HepG2 (cell line): ENCODE measurements at regions not wholly inside any gene's neighbourhood (a gene's known extent, or its start where the extent isn't known, plus 50 kb on each side); places are given as distances from the start of the nearest gene placed in this dataset.

ENCODE experiments used
- CREB1 ChIP-seq, 2 experiments: fragments of 450-650 bp in 1 of 2; IDR thresholded peaks; 2 replicates each; pipeline ENCODE4 v1.6.1; 2016 to 2017; ENCODE audit warnings: control low read depth in 1 of 2, mild to moderate bottlenecking in 1 of 2, missing compliant biosample characterization in 1 of 2, missing genetic modification characterization in 1 of 2
- ZNF263 ChIP-seq: sonication (generic); formaldehyde crosslinking; IDR thresholded peaks from 2 replicates; pipeline ENCODE4 v1.4.0; 2020; ENCODE audit warnings: missing genetic modification reagents

DNA sequence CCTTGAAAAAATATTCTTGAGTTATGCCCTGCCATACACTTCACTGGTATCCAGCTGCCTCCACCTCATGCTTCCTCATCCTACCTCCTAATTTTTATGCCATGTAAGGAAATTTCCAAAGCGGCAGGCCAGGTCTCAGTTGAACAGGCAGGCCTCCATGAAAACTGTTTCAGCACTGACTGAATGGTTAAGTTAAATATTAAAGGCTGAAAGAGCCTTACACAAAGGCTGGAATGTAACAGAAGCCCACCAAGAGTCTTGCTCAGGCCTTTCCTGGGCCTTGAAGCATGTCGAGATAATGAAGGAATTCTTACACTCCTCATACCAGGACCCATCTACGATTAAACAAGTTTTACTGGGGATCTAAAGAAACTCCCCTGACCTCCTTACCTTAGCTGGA, 359.6 kb upstream of the NOCT start:
- TF ChIP-seq ZNF263 (CRISPR knock-in tag) (no peak), CREB1 (IDR thresholded peaks at IDR 0.05) (no peak), CREB1 (CRISPR knock-in tag; IDR thresholded peaks at IDR 0.05) (no peak)
